AG09309 (cell line): ENCODE measurements at regions not wholly inside any gene's neighbourhood (a gene's known extent, or its start where the extent isn't known, plus 50 kb on each side); places are given as distances from the start of the nearest gene placed in this dataset.
"Not testable (repeated sequence)": the region's sequence is repeated elsewhere in the genome, so short reads cannot be mapped to it uniquely, and the experiment has no call there.

Source experiments
- DNase-seq: peaks from one replicate; pipeline ENCODE4 v3.0.0-alpha.2; 2010; ENCODE audit warnings: low read depth
- H3K4me3 ChIP-seq: 2 replicates; pipeline ENCODE4 v1.5.1; 2011; ENCODE audit warnings: mild to moderate bottlenecking, low read depth, low read length, moderate library complexity; ENCODE audit not compliant: control insufficient read depth

DNA sequence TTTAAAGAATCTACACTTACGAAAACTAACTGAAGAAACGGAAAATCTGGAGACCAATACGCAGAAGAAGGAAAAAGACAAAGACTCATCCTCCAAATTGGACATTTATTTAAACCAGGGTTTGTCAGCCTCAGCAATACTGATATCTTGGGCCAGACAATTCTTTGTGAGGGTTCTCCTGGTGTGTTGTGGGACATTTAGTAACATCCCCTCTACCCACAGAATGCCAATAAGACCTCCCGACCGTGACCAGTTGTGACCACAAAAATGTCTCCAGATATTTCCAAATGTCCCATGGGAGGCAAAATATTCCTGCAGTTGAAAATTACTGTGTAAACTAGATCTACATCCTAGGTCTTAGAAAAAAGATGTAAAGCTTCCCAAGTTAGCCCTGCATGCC, 50.3 kb upstream of the ZSCAN2 start:
- DNase-seq: not testable (repeated sequence)

More for the DNA sequence above, 50.3 kb upstream of the ZSCAN2 start:
- H3K4me3 ChIP-seq: not testable (repeated sequence)
